Kidney (tissue), 13 donors: ENCODE measurements at regions not wholly inside any gene's neighbourhood (a gene's known extent, or its start where the extent isn't known, plus 50 kb on each side); places are given as distances from the start of the nearest gene placed in this dataset.

Source experiments
- DNase-seq, 5 donors: peaks; one replicate each; pipeline ENCODE4 v3.0.0-alpha.2; 2013 to 2020
- FAIRE-seq: peaks from 2 replicates; lab custom pipeline; 2012; peaks lifted over from hg19 to GRCh38; lab: Jason Lieb, UNC
- H3K27ac ChIP-seq, 2 donors: one replicate each; pipeline ENCODE4 v1.7.0; 2013; ENCODE audit warnings: low read depth in 2 of 2, low read length in 2 of 2, inconsistent platforms in 1 of 2
- H3K27me3 ChIP-seq: one replicate; pipeline ENCODE4 v1.7.1; 2013; ENCODE audit warnings: low read length, inconsistent platforms; ENCODE audit not compliant: control insufficient read depth, insufficient read depth
- H3K36me3 ChIP-seq, 3 donors: one replicate each; pipeline versions ENCODE4 v1.7.0 to v1.7.1; 2013; ENCODE audit warnings: low read length in 3 of 3, control low read depth in 1 of 3, inconsistent platforms in 1 of 3; ENCODE audit not compliant: insufficient read depth in 3 of 3, control insufficient read depth in 2 of 3
- H3K4me1 ChIP-seq, 3 donors: one replicate each; pipeline versions ENCODE4 v1.7.0 to v1.7.1; 2013; ENCODE audit warnings: low read length in 3 of 3, inconsistent platforms in 1 of 3, low read depth in 1 of 3; ENCODE audit not compliant: control insufficient read depth in 2 of 3, insufficient read depth in 2 of 3
- H3K4me3 ChIP-seq, 3 donors: one replicate each; pipeline versions ENCODE4 v1.7.0 to v1.8.1; 2013; ENCODE audit warnings: low read length in 3 of 3, control low read depth in 1 of 3, inconsistent platforms in 1 of 3
- H3K9ac ChIP-seq, 3 donors: one replicate each; pipeline versions ENCODE4 v1.7.0 to v1.7.1; 2013; ENCODE audit warnings: low read length in 3 of 3, control low read depth in 1 of 3, inconsistent platforms in 1 of 3
- H3K9me3 ChIP-seq, 3 donors: one replicate each; pipeline versions ENCODE4 v1.7.0 to v1.7.1; 2013; ENCODE audit warnings: low read length in 3 of 3, control low read depth in 1 of 3, inconsistent platforms in 1 of 3; ENCODE audit not compliant: control insufficient read depth in 2 of 3, insufficient read depth in 1 of 3
- CTCF ChIP-seq: IDR thresholded peaks from 3 replicates; pipeline ENCODE4 v1.5.1; 2012; ENCODE audit warnings: mild to moderate bottlenecking, moderate library complexity, borderline replicate concordance; ENCODE audit not compliant: insufficient read depth; ENCODE audit errors: extremely low read depth
- intact Hi-C: fragments of 100-400 bp; cut with DNase I; formaldehyde crosslinking; loops from one replicate; pipeline ENCODE4 v1.11.1; 2022
- donor health status: control.
- donor health status: control.
- donor health status: control.
- donor health status: control.
- donor health status: control.
- donor health status: DM: yes; HTN: yes; CAD: no.
- donor health status: Normal renal cell carcinoma (clear cell type).

GRCh38 chr9:1962122-1962521 lies 53.0 kb upstream of the SMARCA2 start:
- DNase-seq, result peak in 2 of 5 donors; percentile 68 to 88
- intact Hi-C loops, result no loop called here
- H3K9me3 ChIP-seq, result no peaks in the 10 kb centered on the region
- H3K4me1 ChIP-seq, result no peaks in the 10 kb centered on the region
- no peak overlapping the region for H3K4me3 ChIP-seq
- no peaks in the 10 kb centered on the region for H3K36me3 ChIP-seq
- no peak for TF ChIP-seq CTCF
- no peaks in the 10 kb centered on the region for H3K27me3 ChIP-seq
- H3K9ac ChIP-seq, result no peak overlapping the region
- FAIRE-seq, result no peak
- H3K27ac ChIP-seq, result no peak overlapping the region

GRCh38 chr9:1962588-1963106 lies 52.5 kb upstream of the SMARCA2 start:
- Histone ChIP-seq H3K36me3 (no peaks in the 10 kb centered on the region), H3K4me1 (no peaks in the 10 kb centered on the region), H3K27ac (no peak overlapping the region), H3K27me3 (no peaks in the 10 kb centered on the region), H3K4me3 (no peak overlapping the region), H3K9ac (no peak overlapping the region), H3K9me3 (no peaks in the 10 kb centered on the region)
- DNase-seq, result peak in 2 of 5 donors; percentile 20 to 64
- intact Hi-C loops, result no loop called here
- no peak for TF ChIP-seq CTCF
- no peak for FAIRE-seq

GRCh38 chr9:1964093-1964492 lies 51.1 kb upstream of the SMARCA2 start:
- no peaks in the 10 kb centered on the region for H3K27me3 ChIP-seq
- TF ChIP-seq CTCF, result no peak
- H3K4me1 ChIP-seq, result no peaks in the 10 kb centered on the region
- H3K9ac ChIP-seq, result no peak overlapping the region
- DNase-seq (no peak), FAIRE-seq (no peak)
- no peaks in the 10 kb centered on the region for H3K36me3 ChIP-seq
- no peak overlapping the region for H3K4me3 ChIP-seq
- no peaks in the 10 kb centered on the region for H3K9me3 ChIP-seq
- intact Hi-C loops, result no loop called here
- H3K27ac ChIP-seq, result no peak overlapping the region
